ENCODE measurements at regions not wholly inside any gene's neighbourhood (a gene's known extent, or its start where the extent isn't known, plus 50 kb on each side); places are given as distances from the start of the nearest gene placed in this dataset.

GRCh38 chr9:87381050-87381711 is 116.5 kb upstream of the DAPK1 start:
- TF ChIP-seq CTCF (IDR thresholded peaks at IDR 0.05; ENCODE audit: low read depth, low read length), result no peak
- no peak for TF ChIP-seq EZH2phosphoT487 (IDR thresholded peaks at IDR 0.05; ENCODE audit: low read depth)
